ENCODE measurements at regions not wholly inside any gene's neighbourhood (a gene's known extent, or its start where the extent isn't known, plus 50 kb on each side); places are given as distances from the start of the nearest gene placed in this dataset.

DNA sequence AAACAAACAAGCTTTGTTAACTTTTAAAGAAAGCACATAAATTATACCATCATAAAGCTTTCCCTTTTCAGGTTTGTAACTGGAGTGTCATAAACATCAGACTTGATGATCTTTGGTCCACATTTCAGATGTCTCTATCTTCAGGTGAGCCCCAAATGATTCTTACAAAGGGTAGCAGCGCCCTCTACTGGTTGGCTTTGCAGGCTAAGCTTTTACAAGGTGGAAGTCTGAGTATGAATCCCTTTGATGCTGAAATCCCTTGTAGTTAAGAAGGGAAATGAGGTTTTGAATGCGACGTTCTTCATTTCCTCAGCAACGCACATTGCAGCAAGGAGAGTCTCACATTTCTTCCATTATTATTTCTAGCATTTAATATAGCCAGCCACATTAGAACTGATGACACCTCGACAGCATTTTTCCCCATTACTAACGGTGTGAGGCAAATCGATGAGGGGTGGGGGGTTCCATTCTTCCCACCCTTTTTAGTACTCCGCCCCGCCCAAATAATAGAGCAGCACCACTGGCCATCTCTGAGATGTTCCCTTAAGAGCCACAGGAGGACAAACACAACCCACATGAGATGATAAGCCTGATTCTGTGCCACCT, 126.3 kb upstream of the NT5E start:
- no peaks in the 10 kb centered on the region for H3K36me3 ChIP-seq
- no peak overlapping the region for H3K27ac ChIP-seq
- H3K4me1 ChIP-seq: no peaks in the 10 kb centered on the region
- intact Hi-C loops (cut with DNase I): loop anchor here (5.0 to 10.0 kb wide), 3 partner anchors 896 to 1711 kb away; no protein-coding TSS in a partner anchor
- peak; percentile 68 for DNase-seq
- WGBS, 2 donors: 31 to 33% methylated on average over 9 of the region's 9 CpGs
- TF ChIP-seq CTCF (IDR thresholded peaks at IDR 0.05) (peak in 3 of 4 experiments; percentile 37 to 61 (median 48)), POLR2AphosphoS5 (IDR thresholded peaks at IDR 0.05) (no peak)
- H3K4me3 ChIP-seq: no peak overlapping the region
- no peaks in the 10 kb centered on the region for H3K27me3 ChIP-seq
- H3K9me3 ChIP-seq: no peaks in the 10 kb centered on the region

DNA sequence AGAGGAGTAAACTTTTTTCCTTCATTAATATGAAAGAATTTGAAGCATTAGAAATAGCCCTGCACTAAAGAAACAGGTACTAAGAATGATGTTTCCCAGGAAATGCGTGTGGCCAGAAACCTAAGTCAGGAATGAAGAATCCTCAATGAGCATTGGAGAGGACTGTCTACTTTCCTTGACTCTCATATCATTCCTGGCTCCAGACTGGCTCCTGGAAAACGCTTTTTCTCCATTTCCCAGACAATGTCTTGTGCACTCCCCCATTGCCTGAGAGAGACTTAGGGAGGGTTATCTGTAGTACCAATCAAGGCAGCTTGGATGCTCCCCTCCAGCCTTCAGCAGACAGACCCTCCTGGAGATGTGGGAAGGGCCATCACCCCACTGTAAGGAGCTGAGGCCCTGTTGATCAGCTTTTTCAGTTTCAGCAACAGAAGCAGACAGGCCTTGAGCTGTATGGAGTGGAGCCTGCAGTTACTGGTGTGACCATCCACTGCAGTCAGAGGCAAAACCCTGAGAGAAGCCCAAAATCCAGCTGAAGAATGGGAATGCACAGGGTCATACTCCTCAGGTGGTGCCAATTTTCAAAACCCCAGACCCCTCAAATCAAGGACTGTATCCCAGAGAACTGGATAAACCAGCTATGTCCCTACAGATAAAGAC, 127.3 kb upstream of the NT5E start:
- no peaks in the 10 kb centered on the region for H3K4me1 ChIP-seq
- WGBS, 2 donors: 40 to 45% methylated on average over 2 of the region's 2 CpGs
- intact Hi-C loops (cut with DNase I): loop anchor here (5.0 to 10.0 kb wide), 3 partner anchors 895 to 1710 kb away; no protein-coding TSS in a partner anchor
- H3K27me3 ChIP-seq: no peaks in the 10 kb centered on the region
- no peak for DNase-seq
- peaks cover 0 to 5% (median 1%) of the 10 kb centered on the region in 4 donors for H3K9me3 ChIP-seq
- no peaks in the 10 kb centered on the region for H3K36me3 ChIP-seq
- TF ChIP-seq EP300 (IDR thresholded peaks at IDR 0.05) (no peak), POLR2A (IDR thresholded peaks at IDR 0.05) (no peak), CTCF (IDR thresholded peaks at IDR 0.05) (no peak), POLR2AphosphoS5 (IDR thresholded peaks at IDR 0.05) (no peak)
- no peak overlapping the region for H3K27ac ChIP-seq
- no peak overlapping the region for H3K4me3 ChIP-seq

GRCh38 chr6:85321906-85322305, 128.0 kb upstream of the NT5E start:
- intact Hi-C loops (cut with DNase I): loop anchor here (5.0 to 10.0 kb wide), 3 partner anchors 895 to 1710 kb away; no protein-coding TSS in a partner anchor
- H3K4me3 ChIP-seq: no peak overlapping the region
- H3K9me3 ChIP-seq: peaks cover 0 to 6% (median 4%) of the 10 kb centered on the region in 4 donors
- no peak overlapping the region for H3K27ac ChIP-seq
- no peaks in the 10 kb centered on the region for H3K36me3 ChIP-seq
- TF ChIP-seq POLR2AphosphoS5 (IDR thresholded peaks at IDR 0.05) (no peak), POLR2A (IDR thresholded peaks at IDR 0.05) (no peak)
- DNase-seq: no peak
- 94 to 96% methylated on average over 2 of the region's 2 CpGs for WGBS, 2 donors
- no peaks in the 10 kb centered on the region for H3K27me3 ChIP-seq
- H3K4me1 ChIP-seq: no peaks in the 10 kb centered on the region

DNA sequence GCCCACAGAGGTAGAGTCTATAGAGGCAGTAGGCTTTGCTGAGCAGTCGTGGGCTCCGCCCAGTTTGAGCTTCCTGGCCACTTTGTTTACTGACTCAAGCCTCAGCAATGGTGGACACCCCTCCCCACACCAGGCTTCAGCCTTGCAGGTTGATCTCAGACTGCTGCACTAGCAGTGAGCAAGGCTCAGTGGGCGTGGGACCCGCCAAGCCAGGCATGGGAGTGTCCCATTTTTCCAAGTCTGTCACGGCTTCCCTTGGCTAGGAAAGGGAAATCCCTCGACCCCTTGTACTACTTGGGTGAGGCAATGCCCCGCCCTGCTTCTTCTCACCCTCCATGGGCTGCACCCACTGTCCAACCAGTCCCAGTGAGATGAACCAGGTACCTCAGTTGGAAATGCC, 135.3 kb upstream of the NT5E start:
- no peak for DNase-seq
- Histone ChIP-seq H3K9me3 (peaks cover 0 to 7% (median 5%) of the 10 kb centered on the region in 4 donors), H3K4me1 (no peaks in the 10 kb centered on the region), H3K36me3 (no peaks in the 10 kb centered on the region), H3K27me3 (no peaks in the 10 kb centered on the region), H3K27ac (no peak overlapping the region), H3K4me3 (no peak overlapping the region)
- intact Hi-C loops (cut with DNase I): no loop called here
- TF ChIP-seq CTCF (IDR thresholded peaks at IDR 0.05) (no peak), EP300 (IDR thresholded peaks at IDR 0.05) (no peak)
- 68 to 75% methylated on average over 7 of the region's 7 CpGs for WGBS, 2 donors

GRCh38 chr6:85300581-85300980, 149.3 kb upstream of the NT5E start:
- TF ChIP-seq POLR2A (IDR thresholded peaks at IDR 0.05): no peak
- TF ChIP-seq POLR2AphosphoS5 (IDR thresholded peaks at IDR 0.05): no peak
- no peak for TF ChIP-seq CTCF (IDR thresholded peaks at IDR 0.05)
- TF ChIP-seq EP300 (IDR thresholded peaks at IDR 0.05): no peak
- DNase-seq: no peak
- intact Hi-C loops (cut with DNase I): no loop called here
- H3K27me3 ChIP-seq: no peaks in the 10 kb centered on the region
- no peak overlapping the region for H3K27ac ChIP-seq
- H3K4me1 ChIP-seq: no peaks in the 10 kb centered on the region
- H3K36me3 ChIP-seq: no peaks in the 10 kb centered on the region
- no peak overlapping the region for H3K4me3 ChIP-seq
- 76 to 77% methylated on average over 3 of the region's 3 CpGs for WGBS, 2 donors
- no peaks in the 10 kb centered on the region for H3K9me3 ChIP-seq

All from sigmoid colon (tissue), 6 donors.